Type B pancreatic cell (in vitro differentiated cells): ENCODE measurements at regions not wholly inside any gene's neighbourhood (a gene's known extent, or its start where the extent isn't known, plus 50 kb on each side); places are given as distances from the start of the nearest gene placed in this dataset.
A peak's percentile ranks its signal among the peaks of the same experiment; 100 is the strongest.
"Not testable (repeated sequence)": the region's sequence is repeated elsewhere in the genome, so short reads cannot be mapped to it uniquely, and the experiment has no call there.

ENCODE experiments used
- DNase-seq: peaks from one replicate; pipeline ENCODE4 v3.0.0; 2021; ENCODE audit warnings: mixed read lengths; ENCODE audit not compliant: unreplicated experiment; ENCODE audit errors: extremely low spot score
- H3K27ac Mint-ChIP-seq: 2 replicates; pipeline ENCODE4 v1.8.0; 2021; ENCODE audit warnings: mild to moderate bottlenecking, mixed read lengths
- H3K27me3 Mint-ChIP-seq: 2 replicates; pipeline ENCODE4 v1.8.0; 2021; ENCODE audit warnings: mixed read lengths
- H3K36me3 Mint-ChIP-seq: 2 replicates; pipeline ENCODE4 v1.8.0; 2021; ENCODE audit warnings: mixed read lengths
- H3K4me1 Mint-ChIP-seq: one replicate; pipeline ENCODE4 v1.8.0; 2021; ENCODE audit warnings: mixed read lengths; ENCODE audit not compliant: unreplicated experiment
- H3K4me3 Mint-ChIP-seq: 2 replicates; pipeline ENCODE4 v1.8.0; 2021; ENCODE audit warnings: mild to moderate bottlenecking, mixed read lengths
- H3K9me3 Mint-ChIP-seq: 2 replicates; pipeline ENCODE4 v1.8.0; 2021; ENCODE audit warnings: mixed read lengths
- CTCF ChIP-seq: fragments of 200-600 bp; sonication (generic); conservative IDR thresholded peaks from 2 replicates; pipeline ENCODE4 v1.5.0; 2021; ENCODE audit warnings: antibody characterized with exemption, mild to moderate bottlenecking

GRCh38 chr1:41308520-41308919 is 52.7 kb upstream of the FOXO6 start:
- H3K36me3 Mint-ChIP-seq, H3K4me3 Mint-ChIP-seq, H3K27ac Mint-ChIP-seq, H3K9me3 Mint-ChIP-seq, H3K27me3 Mint-ChIP-seq, H3K4me1 Mint-ChIP-seq: not testable (repeated sequence)
- peak; percentile 10 for DNase-seq

GRCh38 chr1:41305576-41306363 is 55.5 kb upstream of the FOXO6 start:
- Mint-ChIP-seq H3K36me3 (no peaks in the 10 kb centered on the region), H3K4me1 (no peaks in the 10 kb centered on the region), H3K27ac (no peak overlapping the region), H3K4me3 (no peak overlapping the region), H3K9me3 (peaks cover 4% of the 10 kb centered on the region), H3K27me3 (peaks cover 5% of the 10 kb centered on the region)
- peak; percentile 57 for DNase-seq
- no peak for TF ChIP-seq CTCF

- Mint-ChIP-seq H3K4me3 (no peak overlapping the region), H3K9me3 (no peaks in the 10 kb centered on the region), H3K36me3 (no peaks in the 10 kb centered on the region), H3K4me1 (no peaks in the 10 kb centered on the region), H3K27me3 (peaks cover 7% of the 10 kb centered on the region), H3K27ac (no peak overlapping the region)
- no peak for DNase-seq
- TF ChIP-seq CTCF, result no peak
Measured at GRCh38 chr1:41296506-41296905, 54.4 kb upstream of the SCMH1 start.

- peak; percentile 32 for DNase-seq
- Mint-ChIP-seq H3K27me3 (peaks cover 25% of the 10 kb centered on the region), H3K9me3 (no peaks in the 10 kb centered on the region), H3K27ac (no peak overlapping the region), H3K4me1 (no peaks in the 10 kb centered on the region), H3K36me3 (no peaks in the 10 kb centered on the region), H3K4me3 (no peak overlapping the region)
- TF ChIP-seq CTCF, result no peak
Measured at GRCh38 chr1:41294216-41294615, 52.1 kb upstream of the SCMH1 start.

- DNase-seq, result peak; percentile 34
- H3K9me3 Mint-ChIP-seq, result no peaks in the 10 kb centered on the region
- peaks cover 25% of the 10 kb centered on the region for H3K27me3 Mint-ChIP-seq
- no peaks in the 10 kb centered on the region for H3K4me1 Mint-ChIP-seq
- TF ChIP-seq CTCF, result no peak
- H3K4me3 Mint-ChIP-seq, result no peak overlapping the region
- no peaks in the 10 kb centered on the region for H3K36me3 Mint-ChIP-seq
- no peak overlapping the region for H3K27ac Mint-ChIP-seq
Measured at GRCh38 chr1:41293779-41294178, 51.7 kb upstream of the SCMH1 start.
